HL-60 (cell line): ENCODE measurements at regions not wholly inside any gene's neighbourhood (a gene's known extent, or its start where the extent isn't known, plus 50 kb on each side); places are given as distances from the start of the nearest gene placed in this dataset.

Source experiments
- CTCF ChIP-seq: IDR thresholded peaks from one replicate; pipeline ENCODE4 v1.5.1; 2011; ENCODE audit warnings: low read length, control low read depth, inconsistent platforms; ENCODE audit not compliant: insufficient read depth
- POLR2AphosphoS5 ChIP-seq: IDR thresholded peaks from 2 replicates; pipeline ENCODE4 v1.6.1; 2012; ENCODE audit warnings: low read depth
- REST ChIP-seq: IDR thresholded peaks from 2 replicates; pipeline ENCODE4 v1.6.1; 2012; ENCODE audit warnings: low read depth; ENCODE audit not compliant: insufficient replicate concordance

- TF ChIP-seq CTCF (no peak), REST (no peak), POLR2AphosphoS5 (no peak)
Observed at GRCh38 chr13:85930108-85930507, 130.9 kb upstream of the SLITRK6 start.
